K562 (cell line): ENCODE measurements at regions not wholly inside any gene's neighbourhood (a gene's known extent, or its start where the extent isn't known, plus 50 kb on each side); places are given as distances from the start of the nearest gene placed in this dataset.
A peak's percentile ranks its signal among the peaks of the same experiment; 100 is the strongest.

Source experiments
- BCOR ChIP-seq: fragments of 450-650 bp; IDR thresholded peaks from 2 replicates; pipeline ENCODE4 v1.6.1; 2016
- BMI1 ChIP-seq: fragments of 150-350 bp; IDR thresholded peaks from 2 replicates; pipeline ENCODE4 v1.6.1; 2014; ENCODE audit warnings: low read length
- CBX1 ChIP-seq: sonication (generic); IDR thresholded peaks from 2 replicates; pipeline ENCODE4 v1.6.1; 2016; ENCODE audit warnings: antibody characterized with exemption, low read depth, mild to moderate bottlenecking
- CLOCK ChIP-seq: fragments of 250-450 bp; sonication (Bioruptor Pico); IDR thresholded peaks from 2 replicates; pipeline ENCODE4 v1.4.0; 2020; ENCODE audit warnings: mild to moderate bottlenecking, moderate library complexity, borderline replicate concordance
- CREBBP ChIP-seq: IDR thresholded peaks from one replicate; pipeline ENCODE4 v1.6.1; 2012; ENCODE audit warnings: low read depth, mild to moderate bottlenecking, control low read depth, inconsistent platforms, low read length
- HDAC1 ChIP-seq, 2 experiments: fragments of 450-650 bp; IDR thresholded peaks; 2 replicates each; pipeline ENCODE4 v1.6.1; 2016 to 2017; ENCODE audit warnings: inconsistent platforms in 1 of 2, mild to moderate bottlenecking in 1 of 2, moderate library complexity in 1 of 2
- KDM1A ChIP-seq, 2 experiments: fragments of 450-650 bp; IDR thresholded peaks; 2 replicates each; pipeline ENCODE4 v1.6.1; 2016; ENCODE audit warnings: mild to moderate bottlenecking in 2 of 2
- KDM2B ChIP-seq: fragments of 250-450 bp; sonication (Bioruptor Pico); IDR thresholded peaks from 2 replicates; pipeline ENCODE4 v1.8.0; 2021; ENCODE audit warnings: mild to moderate bottlenecking, moderate library complexity
- MAFF ChIP-seq: IDR thresholded peaks from 2 replicates; pipeline ENCODE4 v1.6.1; 2012; ENCODE audit warnings: low read length, improper control_type of control experiment
- NR2C1 ChIP-seq, 2 experiments: fragments of 450-650 bp; IDR thresholded peaks; 2 replicates each; pipeline ENCODE4 v1.6.1; 2017; ENCODE audit warnings: mild to moderate bottlenecking in 2 of 2, antibody characterized with exemption in 1 of 2, inconsistent platforms in 1 of 2, missing compliant biosample characterization in 1 of 2, missing genetic modification characterization in 1 of 2
- SMAD4 ChIP-seq: fragments of 250-450 bp; sonication (Bioruptor Pico); conservative IDR thresholded peaks from 2 replicates; pipeline ENCODE4 v1.8.0; 2021; ENCODE audit warnings: inconsistent platforms, mild to moderate bottlenecking, moderate library complexity
- SMARCE1 ChIP-seq: fragments of 450-650 bp; IDR thresholded peaks from 2 replicates; pipeline ENCODE4 v1.7.1; 2016; ENCODE audit warnings: mild to moderate bottlenecking
- TFAP4 ChIP-seq: sonication (generic); formaldehyde crosslinking; IDR thresholded peaks from 2 replicates; pipeline ENCODE4 v1.8.0; 2022; ENCODE audit warnings: missing genetic modification reagents, mild to moderate bottlenecking, moderate library complexity, borderline replicate concordance
- ZNF184 ChIP-seq: sonication (generic); formaldehyde crosslinking; IDR thresholded peaks from 2 replicates; pipeline ENCODE4 v1.5.0; 2020; ENCODE audit warnings: missing genetic modification reagents
- TF ChIP-seq, protein P1 (sequence below): fragments of 250-450 bp; sonication (Bioruptor Pico); IDR thresholded peaks from 2 replicates; pipeline ENCODE4 v1.5.0; 2020; ENCODE audit warnings: mild to moderate bottlenecking, borderline replicate concordance
- TF ChIP-seq, protein P2 (sequence below): sonication (generic); formaldehyde crosslinking; IDR thresholded peaks from 2 replicates; pipeline ENCODE4 v1.8.0; 2022; ENCODE audit warnings: missing genetic modification reagents, mild to moderate bottlenecking, borderline replicate concordance
- TF ChIP-seq, protein P3 (sequence below): fragments of 250-450 bp; sonication (Bioruptor Pico); IDR thresholded peaks from 2 replicates; pipeline ENCODE4 v1.4.0; 2020; ENCODE audit warnings: mild to moderate bottlenecking

DNA sequence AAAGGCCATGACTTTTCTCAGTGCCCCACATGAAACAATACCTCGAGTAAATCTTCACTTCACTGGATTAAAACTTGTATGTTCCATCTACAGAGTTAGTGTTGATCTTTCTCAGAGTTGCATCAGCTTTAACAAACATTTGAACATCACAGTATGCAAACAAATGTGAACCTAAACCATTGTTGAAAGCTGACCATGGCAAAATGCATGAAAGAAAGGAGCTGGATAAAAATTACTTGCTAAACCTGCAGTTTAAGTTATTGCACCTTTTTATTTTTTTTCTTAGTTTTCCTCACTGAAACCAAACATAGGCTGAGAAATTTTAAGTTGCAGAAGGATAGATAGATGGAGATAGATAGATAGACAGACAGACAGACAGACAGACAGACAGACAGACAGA lies 107.2 kb upstream of the UGP2 start (continued):
- TF ChIP-seq SMAD4 (CRISPR knock-in tag) (peak; percentile 79), TFAP4 (CRISPR knock-in tag) (no peak), NR2C1 (IDR thresholded peaks at IDR 0.05) (no peak), NR2C1 (tag; IDR thresholded peaks at IDR 0.05) (no peak), ZNF184 (CRISPR knock-in tag) (no peak), CLOCK (CRISPR knock-in tag) (no peak), KDM2B (CRISPR knock-in tag) (no peak), HDAC1 (IDR thresholded peaks at IDR 0.05) (no peak), CBX1 (no peak), KDM1A (IDR thresholded peaks at IDR 0.05) (no peak), BCOR (no peak), SMARCE1 (no peak), CREBBP (no peak), MAFF (no peak), BMI1 (no peak)
- TF ChIP-seq, protein P1, sequence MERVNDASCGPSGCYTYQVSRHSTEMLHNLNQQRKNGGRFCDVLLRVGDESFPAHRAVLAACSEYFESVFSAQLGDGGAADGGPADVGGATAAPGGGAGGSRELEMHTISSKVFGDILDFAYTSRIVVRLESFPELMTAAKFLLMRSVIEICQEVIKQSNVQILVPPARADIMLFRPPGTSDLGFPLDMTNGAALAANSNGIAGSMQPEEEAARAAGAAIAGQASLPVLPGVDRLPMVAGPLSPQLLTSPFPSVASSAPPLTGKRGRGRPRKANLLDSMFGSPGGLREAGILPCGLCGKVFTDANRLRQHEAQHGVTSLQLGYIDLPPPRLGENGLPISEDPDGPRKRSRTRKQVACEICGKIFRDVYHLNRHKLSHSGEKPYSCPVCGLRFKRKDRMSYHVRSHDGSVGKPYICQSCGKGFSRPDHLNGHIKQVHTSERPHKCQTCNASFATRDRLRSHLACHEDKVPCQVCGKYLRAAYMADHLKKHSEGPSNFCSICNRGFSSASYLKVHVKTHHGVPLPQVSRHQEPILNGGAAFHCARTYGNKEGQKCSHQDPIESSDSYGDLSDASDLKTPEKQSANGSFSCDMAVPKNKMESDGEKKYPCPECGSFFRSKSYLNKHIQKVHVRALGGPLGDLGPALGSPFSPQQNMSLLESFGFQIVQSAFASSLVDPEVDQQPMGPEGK (CRISPR knock-in tag): no peak
- TF ChIP-seq, protein P2, sequence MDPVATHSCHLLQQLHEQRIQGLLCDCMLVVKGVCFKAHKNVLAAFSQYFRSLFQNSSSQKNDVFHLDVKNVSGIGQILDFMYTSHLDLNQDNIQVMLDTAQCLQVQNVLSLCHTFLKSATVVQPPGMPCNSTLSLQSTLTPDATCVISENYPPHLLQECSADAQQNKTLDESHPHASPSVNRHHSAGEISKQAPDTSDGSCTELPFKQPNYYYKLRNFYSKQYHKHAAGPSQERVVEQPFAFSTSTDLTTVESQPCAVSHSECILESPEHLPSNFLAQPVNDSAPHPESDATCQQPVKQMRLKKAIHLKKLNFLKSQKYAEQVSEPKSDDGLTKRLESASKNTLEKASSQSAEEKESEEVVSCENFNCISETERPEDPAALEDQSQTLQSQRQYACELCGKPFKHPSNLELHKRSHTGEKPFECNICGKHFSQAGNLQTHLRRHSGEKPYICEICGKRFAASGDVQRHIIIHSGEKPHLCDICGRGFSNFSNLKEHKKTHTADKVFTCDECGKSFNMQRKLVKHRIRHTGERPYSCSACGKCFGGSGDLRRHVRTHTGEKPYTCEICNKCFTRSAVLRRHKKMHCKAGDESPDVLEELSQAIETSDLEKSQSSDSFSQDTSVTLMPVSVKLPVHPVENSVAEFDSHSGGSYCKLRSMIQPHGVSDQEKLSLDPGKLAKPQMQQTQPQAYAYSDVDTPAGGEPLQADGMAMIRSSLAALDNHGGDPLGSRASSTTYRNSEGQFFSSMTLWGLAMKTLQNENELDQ (CRISPR knock-in tag): no peak
- TF ChIP-seq, protein P3, sequence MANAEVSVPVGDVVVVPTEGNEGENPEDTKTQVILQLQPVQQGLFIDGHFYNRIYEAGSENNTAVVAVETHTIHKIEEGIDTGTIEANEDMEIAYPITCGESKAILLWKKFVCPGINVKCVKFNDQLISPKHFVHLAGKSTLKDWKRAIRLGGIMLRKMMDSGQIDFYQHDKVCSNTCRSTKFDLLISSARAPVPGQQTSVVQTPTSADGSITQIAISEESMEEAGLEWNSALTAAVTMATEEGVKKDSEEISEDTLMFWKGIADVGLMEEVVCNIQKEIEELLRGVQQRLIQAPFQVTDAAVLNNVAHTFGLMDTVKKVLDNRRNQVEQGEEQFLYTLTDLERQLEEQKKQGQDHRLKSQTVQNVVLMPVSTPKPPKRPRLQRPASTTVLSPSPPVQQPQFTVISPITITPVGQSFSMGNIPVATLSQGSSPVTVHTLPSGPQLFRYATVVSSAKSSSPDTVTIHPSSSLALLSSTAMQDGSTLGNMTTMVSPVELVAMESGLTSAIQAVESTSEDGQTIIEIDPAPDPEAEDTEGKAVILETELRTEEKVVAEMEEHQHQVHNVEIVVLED (CRISPR knock-in tag): no peak
